ENCODE measurements at regions not wholly inside any gene's neighbourhood (a gene's known extent, or its start where the extent isn't known, plus 50 kb on each side); places are given as distances from the start of the nearest gene placed in this dataset.

- Mint-ChIP-seq H3K4me3 (no peak overlapping the region), H3K9me3 (no peaks in the 10 kb centered on the region), H3K27me3 (ENCODE audit: insufficient read depth) (peaks cover 5% of the 10 kb centered on the region; the same call in 1 of the 2 replicates), H3K36me3 (ENCODE audit: low read depth) (no peaks in the 10 kb centered on the region), H3K27ac (no peak overlapping the region), H3K4me1 (ENCODE audit: low read depth) (peaks cover 8% of the 10 kb centered on the region)
- TF ChIP-seq CTCF (IDR thresholded peaks at IDR 0.05) = no peak
- DNase-seq = no peak
These were observed 113.9 kb upstream of the MMS22L start for GRCh38 chr6:97396880-97397279.

GRCh38 chr6:97399208-97399607 is 116.2 kb upstream of the MMS22L start:
- TF ChIP-seq CTCF (IDR thresholded peaks at IDR 0.05) = no peak
- Mint-ChIP-seq H3K27ac (no peak overlapping the region), H3K4me3 (no peak overlapping the region), H3K9me3 (no peaks in the 10 kb centered on the region), H3K4me1 (ENCODE audit: low read depth) (peaks cover 8% of the 10 kb centered on the region), H3K36me3 (ENCODE audit: low read depth) (no peaks in the 10 kb centered on the region), H3K27me3 (ENCODE audit: insufficient read depth) (peaks cover 1% of the 10 kb centered on the region; the same call in 1 of the 2 replicates)
- DNase-seq = no peak

GRCh38 chr6:97401533-97401932 is 118.5 kb upstream of the MMS22L start:
- Mint-ChIP-seq H3K9me3 (no peaks in the 10 kb centered on the region), H3K4me3 (no peak overlapping the region), H3K4me1 (ENCODE audit: low read depth) (peaks cover 8% of the 10 kb centered on the region), H3K27ac (no peak overlapping the region), H3K27me3 (ENCODE audit: insufficient read depth) (peaks cover 3% of the 10 kb centered on the region; the same call in 1 of the 2 replicates), H3K36me3 (ENCODE audit: low read depth) (no peaks in the 10 kb centered on the region)
- TF ChIP-seq CTCF (IDR thresholded peaks at IDR 0.05) = no peak
- peak; percentile 55 for DNase-seq

GRCh38 chr6:97405818-97406409 is 122.9 kb upstream of the MMS22L start:
- H3K36me3 Mint-ChIP-seq (ENCODE audit: low read depth) = no peaks in the 10 kb centered on the region
- peaks cover 3% of the 10 kb centered on the region; the same call in 1 of the 2 replicates for H3K27me3 Mint-ChIP-seq (ENCODE audit: insufficient read depth)
- no peak overlapping the region for H3K27ac Mint-ChIP-seq
- H3K9me3 Mint-ChIP-seq = no peaks in the 10 kb centered on the region
- peaks cover 8% of the 10 kb centered on the region for H3K4me1 Mint-ChIP-seq (ENCODE audit: low read depth)
- no peak for TF ChIP-seq CTCF (IDR thresholded peaks at IDR 0.05)
- no peak overlapping the region for H3K4me3 Mint-ChIP-seq
- no peak for DNase-seq

GRCh38 chr6:97406633-97407032 is 123.6 kb upstream of the MMS22L start:
- no peak for DNase-seq
- Mint-ChIP-seq H3K27ac (no peak overlapping the region), H3K9me3 (no peaks in the 10 kb centered on the region), H3K27me3 (ENCODE audit: insufficient read depth) (peaks cover 3% of the 10 kb centered on the region; the same call in 1 of the 2 replicates), H3K4me1 (ENCODE audit: low read depth) (peaks cover 2% of the 10 kb centered on the region), H3K36me3 (ENCODE audit: low read depth) (no peaks in the 10 kb centered on the region), H3K4me3 (no peak overlapping the region)
- TF ChIP-seq CTCF (IDR thresholded peaks at IDR 0.05) = no peak
